ENCODE measurements at regions not wholly inside any gene's neighbourhood (a gene's known extent, or its start where the extent isn't known, plus 50 kb on each side); places are given as distances from the start of the nearest gene placed in this dataset.

- Histone ChIP-seq H3K79me1 (ENCODE audit: low read depth in 1 of 2, low read length in 2 of 2) (peaks cover 16 to 87% of the 10 kb centered on the region in 2 experiments; a peak in 3 of 4 replicates), H4K8ac (ENCODE audit: low read depth in 2 of 2, low read length in 2 of 2) (no peak overlapping the region), H2BK120ac (ENCODE audit: low read depth, low read length) (no peak overlapping the region), H2BK15ac (ENCODE audit: low read depth, low read length) (no peak overlapping the region), H2AK5ac (ENCODE audit: low read depth, low read length) (no peak overlapping the region), H2BK20ac (ENCODE audit: low read depth, low read length) (no peak overlapping the region), H3K27ac (ENCODE audit: insufficient read depth, low read length) (no peak overlapping the region), H3K27me3 (ENCODE audit: control insufficient read depth, insufficient read depth, low read length) (no peaks in the 10 kb centered on the region), H4K20me1 (ENCODE audit: insufficient read depth, low read length) (peaks cover 76% of the 10 kb centered on the region), H3K36me3 (ENCODE audit: control insufficient read depth, insufficient read depth, low read length) (peaks cover 54% of the 10 kb centered on the region), H3K9me1 (ENCODE audit: insufficient read depth, low read length) (peaks cover 18% of the 10 kb centered on the region), H3K9me3 (ENCODE audit: control insufficient read depth, insufficient read depth, low read length) (no peaks in the 10 kb centered on the region), H2BK5ac (ENCODE audit: low read depth, low read length, poor library complexity, severe bottlenecking) (no peak overlapping the region), H4K91ac (ENCODE audit: insufficient read depth, low read depth, low read length) (no peak overlapping the region), H3K9ac (ENCODE audit: low read depth, low read length) (no peak overlapping the region), H4K5ac (ENCODE audit: low read depth, low read length) (no peak overlapping the region), H3K56ac (ENCODE audit: extremely low read depth, insufficient read depth, low read length) (no peak overlapping the region), H3K4ac (ENCODE audit: low read depth, low read length) (no peak overlapping the region), H3K4me1 (ENCODE audit: control insufficient read depth, insufficient read depth, low read length) (peaks cover 29% of the 10 kb centered on the region), H3K23ac (ENCODE audit: low read depth, low read length) (no peak overlapping the region), H3K4me2 (ENCODE audit: low read depth, low read length) (no peak overlapping the region), H3K14ac (replicated peaks; ENCODE audit: low read depth, low read length) (no peak overlapping the region), H3K4me3 (ENCODE audit: insufficient read depth, low read depth, low read length) (no peak overlapping the region), H2AFZ (replicated peaks; ENCODE audit: low read length, poor library complexity) (no peak overlapping the region), H3K18ac (ENCODE audit: low read depth, low read length) (no peak overlapping the region), H2AK9ac (replicated peaks; ENCODE audit: low read depth, low read length, poor library complexity) (no peak overlapping the region)
- in situ Hi-C loops (cut with MboI; ENCODE audit: low sequenced_read_pairs) (no loop called here), intact Hi-C loops (cut with micrococcal nuclease) (no loop called here), dilution Hi-C loops (cut with HindIII; ENCODE audit: low sequenced_read_pairs, unreplicated experiment) (no loop called here)
- BruUV-seq (replicated peaks), result no TSS peak
- POLR2A ChIA-PET (ENCODE audit: unreplicated experiment), result no interaction called here
- DNase-seq (no peak), ATAC-seq (ENCODE audit: low read depth) (no peak)
- no peak for TF ChIP-seq RCOR1 (IDR thresholded peaks at IDR 0.05; ENCODE audit: insufficient replicate concordance, low read length)
- TF ChIP-seq POLR2A (IDR thresholded peaks at IDR 0.05; ENCODE audit: low read depth, low read length), result no peak
- TF ChIP-seq, protein P1, sequence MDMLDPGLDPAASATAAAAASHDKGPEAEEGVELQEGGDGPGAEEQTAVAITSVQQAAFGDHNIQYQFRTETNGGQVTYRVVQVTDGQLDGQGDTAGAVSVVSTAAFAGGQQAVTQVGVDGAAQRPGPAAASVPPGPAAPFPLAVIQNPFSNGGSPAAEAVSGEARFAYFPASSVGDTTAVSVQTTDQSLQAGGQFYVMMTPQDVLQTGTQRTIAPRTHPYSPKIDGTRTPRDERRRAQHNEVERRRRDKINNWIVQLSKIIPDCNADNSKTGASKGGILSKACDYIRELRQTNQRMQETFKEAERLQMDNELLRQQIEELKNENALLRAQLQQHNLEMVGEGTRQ (IDR thresholded peaks at IDR 0.05; ENCODE audit: low read depth, low read length), result no peak
- TF ChIP-seq BHLHE40 (IDR thresholded peaks at IDR 0.05; ENCODE audit: low read depth, low read length), result no peak
- WGBS, 2 experiments (ENCODE audit: extremely low coverage in 2 of 2, insufficient read length in 1 of 2), result 84% methylated on average over 9 of the region's 22 CpGs; no CpG with 5 or more reads in 1 of the 2 experiments
- CTCF ChIA-PET, result no interaction called here
These were observed 60.2 kb upstream of the PPARA start for GRCh38 chr22:46090036-46090591.

All from IMR-90 (cell line).